ENCODE measurements at regions not wholly inside any gene's neighbourhood (a gene's known extent, or its start where the extent isn't known, plus 50 kb on each side); places are given as distances from the start of the nearest gene placed in this dataset.

GRCh38 chr5:175054243-175054642 lies 329.9 kb downstream of the MSX2 start:
- in situ Hi-C loops (cut with MboI; ENCODE audit: low sequenced_read_pairs), result no loop called here

- in situ Hi-C loops (cut with MboI; ENCODE audit: low sequenced_read_pairs), result no loop called here
Observed at GRCh38 chr5:175052351-175052750, 328.0 kb downstream of the MSX2 start.

GRCh38 chr5:175047048-175047447 lies 322.7 kb downstream of the MSX2 start:
- in situ Hi-C loops (cut with MboI; ENCODE audit: low sequenced_read_pairs), result no loop called here

- in situ Hi-C loops (cut with MboI; ENCODE audit: low sequenced_read_pairs), result no loop called here
Observed at GRCh38 chr5:175045820-175046219, 321.4 kb downstream of the MSX2 start.

GRCh38 chr5:175037820-175038219 lies 313.4 kb downstream of the MSX2 start:
- in situ Hi-C loops (cut with MboI; ENCODE audit: low sequenced_read_pairs), result no loop called here

GRCh38 chr5:175035882-175036533 lies 311.6 kb downstream of the MSX2 start:
- in situ Hi-C loops (cut with MboI; ENCODE audit: low sequenced_read_pairs), result no loop called here

- in situ Hi-C loops (cut with MboI; ENCODE audit: low sequenced_read_pairs), result no loop called here
Observed at GRCh38 chr5:175034924-175035323, 310.5 kb downstream of the MSX2 start.

- in situ Hi-C loops (cut with MboI; ENCODE audit: low sequenced_read_pairs), result no loop called here
Observed at GRCh38 chr5:175032741-175033151, 308.4 kb downstream of the MSX2 start.

GRCh38 chr5:175032013-175032412 lies 307.6 kb downstream of the MSX2 start:
- in situ Hi-C loops (cut with MboI; ENCODE audit: low sequenced_read_pairs), result no loop called here

GRCh38 chr5:175027390-175027789 lies 303.0 kb downstream of the MSX2 start:
- in situ Hi-C loops (cut with MboI; ENCODE audit: low sequenced_read_pairs), result no loop called here

GRCh38 chr5:175025077-175025476 lies 300.7 kb downstream of the MSX2 start:
- in situ Hi-C loops (cut with MboI; ENCODE audit: low sequenced_read_pairs), result no loop called here

GRCh38 chr5:175021841-175022625 lies 297.7 kb downstream of the MSX2 start:
- in situ Hi-C loops (cut with MboI; ENCODE audit: low sequenced_read_pairs), result no loop called here

- in situ Hi-C loops (cut with MboI; ENCODE audit: low sequenced_read_pairs), result no loop called here
Observed at GRCh38 chr5:175021321-175021720, 296.9 kb downstream of the MSX2 start.

- in situ Hi-C loops (cut with MboI; ENCODE audit: low sequenced_read_pairs), result no loop called here
Observed at GRCh38 chr5:175015028-175015685, 290.8 kb downstream of the MSX2 start.

- in situ Hi-C loops (cut with MboI; ENCODE audit: low sequenced_read_pairs), result no loop called here
Observed at GRCh38 chr5:175013251-175013650, 288.9 kb downstream of the MSX2 start.

- in situ Hi-C loops (cut with MboI; ENCODE audit: low sequenced_read_pairs), result no loop called here
Observed at GRCh38 chr5:175012267-175012666, 287.9 kb downstream of the MSX2 start.

GRCh38 chr5:175003531-175003930 lies 279.1 kb downstream of the MSX2 start:
- in situ Hi-C loops (cut with MboI; ENCODE audit: low sequenced_read_pairs), result no loop called here

GRCh38 chr5:175001876-175002645 lies 277.7 kb downstream of the MSX2 start:
- in situ Hi-C loops (cut with MboI; ENCODE audit: low sequenced_read_pairs), result no loop called here

GRCh38 chr5:175001311-175001710 lies 276.9 kb downstream of the MSX2 start:
- in situ Hi-C loops (cut with MboI; ENCODE audit: low sequenced_read_pairs), result no loop called here

- in situ Hi-C loops (cut with MboI; ENCODE audit: low sequenced_read_pairs), result no loop called here
Observed at GRCh38 chr5:174999581-174999980, 275.2 kb downstream of the MSX2 start.

- in situ Hi-C loops (cut with MboI; ENCODE audit: low sequenced_read_pairs), result no loop called here
Observed at GRCh38 chr5:174998131-174998730, 273.8 kb downstream of the MSX2 start.
